ENCODE measurements at regions not wholly inside any gene's neighbourhood (a gene's known extent, or its start where the extent isn't known, plus 50 kb on each side); places are given as distances from the start of the nearest gene placed in this dataset.

- Histone ChIP-seq H2BK20ac (ENCODE audit: low read depth, low read length, poor library complexity, severe bottlenecking) (no peak overlapping the region), H3K23me2 (ENCODE audit: insufficient read length, low read depth, low read length, poor library complexity, severe bottlenecking) (no peaks in the 10 kb centered on the region), H3K4me2 (ENCODE audit: insufficient read depth, insufficient read length, low read length) (no peak overlapping the region)
These were observed 347.6 kb downstream of the CDC5L start for GRCh38 chr6:44734886-44735629.

More at GRCh38 chr6:44734886-44735629, 347.6 kb downstream of the CDC5L start:
- Histone ChIP-seq H3T11ph (ENCODE audit: low read length) (no peak overlapping the region), H2AFZ (ENCODE audit: low read length) (no peak overlapping the region), H3K4ac (ENCODE audit: low read depth, low read length) (no peak overlapping the region), H3K9ac (ENCODE audit: extremely low read depth, insufficient read length, low read length) (no peak overlapping the region), H3K4me1 (ENCODE audit: insufficient read depth, low read length) (no peaks in the 10 kb centered on the region; the same call in 1 of the 2 replicates), H4K8ac (replicated peaks; ENCODE audit: insufficient read length, low read depth, low read length) (no peak overlapping the region), H3K18ac (ENCODE audit: insufficient read length, low read depth, low read length) (no peak overlapping the region), H3K56ac (ENCODE audit: insufficient read length, low read depth, low read length) (no peak overlapping the region), H3K9me3 (ENCODE audit: control insufficient read depth, low read depth, low read length) (no peaks in the 10 kb centered on the region), H4K20me1 (ENCODE audit: control insufficient read depth, insufficient read depth, insufficient read length) (no peaks in the 10 kb centered on the region), H3K79me2 (ENCODE audit: insufficient read depth, low read length) (no peaks in the 10 kb centered on the region), H3K23ac (ENCODE audit: insufficient read length, low read depth, low read length) (no peak overlapping the region), H3K79me1 (ENCODE audit: insufficient read depth, low read depth, low read length, poor library complexity, severe bottlenecking) (no peaks in the 10 kb centered on the region), H3K27ac (ENCODE audit: insufficient read length, low read depth, low read length) (no peak overlapping the region), H2BK120ac (ENCODE audit: low read depth, low read length, poor library complexity, severe bottlenecking) (no peak overlapping the region), H2AK5ac (ENCODE audit: insufficient read length, low read length) (no peak overlapping the region), H4K91ac (ENCODE audit: insufficient read length, low read depth, low read length) (no peak overlapping the region), H3K27me3 (ENCODE audit: insufficient read depth, low read length) (no peaks in the 10 kb centered on the region), H2BK15ac (ENCODE audit: low read depth, low read length) (no peak overlapping the region), H2BK12ac (ENCODE audit: insufficient read length, low read depth, low read length) (no peak overlapping the region), H4K5ac (ENCODE audit: insufficient read length, low read depth, low read length) (no peak overlapping the region), H2BK5ac (ENCODE audit: insufficient read length, low read length) (no peak overlapping the region), H3K14ac (ENCODE audit: insufficient read depth, low read length) (no peak overlapping the region; the same call in 1 of the 2 replicates)
- no peak for TF ChIP-seq CTCF (conservative IDR thresholded peaks at IDR 0.05)
- H3K4me3 Mint-ChIP-seq, result no peak overlapping the region
- no peak for DNase-seq
- H3K4me1 Mint-ChIP-seq, result peaks cover 11 to 17% of the 10 kb centered on the region in 2 experiments
- peaks cover 3% of the 10 kb centered on the region for H3K27me3 Mint-ChIP-seq (ENCODE audit: low read depth)
- no CpG with 5 or more reads among the region's 5 CpGs for WGBS (ENCODE audit: extremely low coverage, insufficient read length, low lambda C conversion rate)
- H3K36me3 Mint-ChIP-seq (ENCODE audit: insufficient read depth in 1 of 3, low read depth in 3 of 3), result no peaks in the 10 kb centered on the region
- no peaks in the 10 kb centered on the region for H3K9me3 Mint-ChIP-seq
- H3K27ac Mint-ChIP-seq, result no peak overlapping the region; a peak in 1 of 7 replicates

Measured in H9 (cell line).